ENCODE measurements at regions not wholly inside any gene's neighbourhood (a gene's known extent, or its start where the extent isn't known, plus 50 kb on each side); places are given as distances from the start of the nearest gene placed in this dataset.

GRCh38 chr2:195428673-195429072 is 228.4 kb upstream of the SLC39A10 start:
- no peaks in the 10 kb centered on the region for H3K36me3 ChIP-seq
- TF ChIP-seq CTCF (IDR thresholded peaks at IDR 0.05 in 4 of 5, conservative IDR thresholded peaks at IDR 0.05 in 1 of 5) (no peak), POLR2A (IDR thresholded peaks at IDR 0.05) (no peak)
- no peaks in the 10 kb centered on the region for H3K9me3 ChIP-seq
- intact Hi-C loops (cut with DNase I; ENCODE audit: low total_unique reads) (no loop called here), in situ Hi-C loops (cut with MboI; ENCODE audit: low sequenced_read_pairs in 4 of 4) (no loop called here)
- H3K4me3 ChIP-seq: no peak overlapping the region
- H3K4me1 ChIP-seq: no peaks in the 10 kb centered on the region
- H3K27ac ChIP-seq: no peak overlapping the region
- no peak for ATAC-seq
- H3K27me3 ChIP-seq: no peaks in the 10 kb centered on the region
- no peak for DNase-seq

- ATAC-seq (no peak), DNase-seq (no peak)
- Histone ChIP-seq H3K36me3 (no peaks in the 10 kb centered on the region), H3K4me3 (no peak overlapping the region), H3K4me1 (no peaks in the 10 kb centered on the region), H3K27me3 (no peaks in the 10 kb centered on the region), H3K27ac (no peak overlapping the region), H3K9me3 (no peaks in the 10 kb centered on the region)
- intact Hi-C loops (cut with DNase I; ENCODE audit: low total_unique reads) (no loop called here), in situ Hi-C loops (cut with MboI; ENCODE audit: low sequenced_read_pairs in 4 of 4) (no loop called here)
- TF ChIP-seq CTCF (IDR thresholded peaks at IDR 0.05 in 4 of 5, conservative IDR thresholded peaks at IDR 0.05 in 1 of 5) (no peak), POLR2A (IDR thresholded peaks at IDR 0.05) (no peak)
These were observed 231.7 kb upstream of the SLC39A10 start for GRCh38 chr2:195425328-195425727.

- H3K9me3 ChIP-seq: no peaks in the 10 kb centered on the region
- intact Hi-C loops (cut with DNase I; ENCODE audit: low total_unique reads) (no loop called here), in situ Hi-C loops (cut with MboI; ENCODE audit: low sequenced_read_pairs in 4 of 4) (no loop called here)
- H3K4me1 ChIP-seq: no peaks in the 10 kb centered on the region
- ATAC-seq (no peak), DNase-seq (no peak)
- no peak overlapping the region for H3K27ac ChIP-seq
- no peak for TF ChIP-seq CTCF (IDR thresholded peaks at IDR 0.05 in 4 of 5, conservative IDR thresholded peaks at IDR 0.05 in 1 of 5)
- no peak for TF ChIP-seq POLR2A (IDR thresholded peaks at IDR 0.05)
- no peak overlapping the region for H3K4me3 ChIP-seq
- no peaks in the 10 kb centered on the region for H3K27me3 ChIP-seq
- no peaks in the 10 kb centered on the region for H3K36me3 ChIP-seq
These were observed 238.0 kb upstream of the SLC39A10 start for GRCh38 chr2:195419033-195419432.

- Histone ChIP-seq H3K4me1 (no peaks in the 10 kb centered on the region), H3K36me3 (no peaks in the 10 kb centered on the region), H3K27ac (no peak overlapping the region), H3K9me3 (no peaks in the 10 kb centered on the region), H3K4me3 (no peak overlapping the region), H3K27me3 (no peaks in the 10 kb centered on the region)
- intact Hi-C loops (cut with DNase I; ENCODE audit: low total_unique reads): no loop called here
- ATAC-seq (no peak), DNase-seq (no peak)
- TF ChIP-seq CTCF (IDR thresholded peaks at IDR 0.05 in 4 of 5, conservative IDR thresholded peaks at IDR 0.05 in 1 of 5): no peak
- no peak for TF ChIP-seq POLR2A (IDR thresholded peaks at IDR 0.05)
- in situ Hi-C loops (cut with MboI; ENCODE audit: low sequenced_read_pairs in 4 of 4): no loop called here
These were observed 242.4 kb upstream of the SLC39A10 start for GRCh38 chr2:195414537-195415100.

GRCh38 chr2:195413944-195414343 is 243.1 kb upstream of the SLC39A10 start:
- in situ Hi-C loops (cut with MboI; ENCODE audit: low sequenced_read_pairs in 4 of 4) (no loop called here), intact Hi-C loops (cut with DNase I; ENCODE audit: low total_unique reads) (no loop called here)
- ATAC-seq (no peak), DNase-seq (no peak)
- Histone ChIP-seq H3K4me1 (no peaks in the 10 kb centered on the region), H3K4me3 (no peak overlapping the region), H3K27me3 (no peaks in the 10 kb centered on the region), H3K27ac (no peak overlapping the region), H3K36me3 (no peaks in the 10 kb centered on the region), H3K9me3 (no peaks in the 10 kb centered on the region)
- no peak for TF ChIP-seq POLR2A (IDR thresholded peaks at IDR 0.05)
- TF ChIP-seq CTCF (IDR thresholded peaks at IDR 0.05 in 4 of 5, conservative IDR thresholded peaks at IDR 0.05 in 1 of 5): no peak
